Activated CD4-positive, alpha-beta T cell treated with anti-CD3 and anti-CD28 coated beads, Interleukin-2, amount 50 U/mL, for 16 hours (primary cell): ENCODE measurements at regions not wholly inside any gene's neighbourhood (a gene's known extent, or its start where the extent isn't known, plus 50 kb on each side); places are given as distances from the start of the nearest gene placed in this dataset.

Experiments
- DNase-seq: peaks from one replicate; pipeline ENCODE4 v3.0.0-alpha.2; 2020

DNA sequence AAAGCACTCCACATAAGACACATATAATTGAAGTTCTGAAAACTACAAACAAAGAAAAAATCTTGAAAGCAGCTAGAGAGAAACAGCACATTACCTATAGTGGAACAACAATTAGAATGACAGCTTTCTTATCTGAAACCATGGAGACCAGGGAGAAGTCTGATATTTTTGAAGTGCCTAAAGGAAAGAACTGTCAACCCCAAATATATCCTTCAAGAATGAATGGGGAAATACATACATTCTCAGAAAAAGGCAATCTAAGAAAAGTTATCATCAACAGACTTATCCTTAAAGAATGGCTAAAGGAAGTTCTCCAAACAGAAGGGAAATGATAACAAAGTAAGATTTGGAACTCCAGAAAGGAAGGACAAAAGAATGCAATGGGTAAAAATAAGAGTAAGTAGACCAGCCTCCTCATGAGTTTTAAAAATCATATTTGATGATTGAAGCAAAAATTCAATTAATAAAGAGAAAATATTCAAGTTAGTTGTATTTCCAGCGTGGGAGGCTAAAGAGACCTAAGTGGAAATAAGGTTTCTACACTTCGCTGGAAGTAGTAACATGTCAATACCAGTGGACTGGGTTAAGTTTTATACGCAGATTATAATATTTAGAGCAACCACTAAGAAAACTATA, 170.8 kb upstream of the SAMSN1 start:
- DNase-seq: no peak

DNA sequence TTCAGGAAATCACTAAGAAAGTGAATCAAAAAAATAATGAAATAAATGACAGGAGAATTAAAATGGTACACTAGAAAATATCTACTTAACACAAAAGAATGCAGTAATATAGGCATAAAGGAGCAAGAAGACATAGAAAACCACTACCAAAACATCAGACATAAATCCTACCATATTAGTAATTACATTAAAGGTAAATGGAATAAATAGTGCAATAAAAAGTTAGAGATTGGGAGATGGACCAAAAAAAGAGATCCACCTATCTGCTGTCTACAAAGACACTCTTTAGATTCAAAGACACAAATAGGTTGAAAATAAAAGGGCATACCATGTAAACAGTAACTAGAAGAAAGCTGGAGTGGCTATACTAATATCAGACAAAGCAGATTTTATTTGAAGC, 167.0 kb upstream of the SAMSN1 start:
- no peak for DNase-seq

DNA sequence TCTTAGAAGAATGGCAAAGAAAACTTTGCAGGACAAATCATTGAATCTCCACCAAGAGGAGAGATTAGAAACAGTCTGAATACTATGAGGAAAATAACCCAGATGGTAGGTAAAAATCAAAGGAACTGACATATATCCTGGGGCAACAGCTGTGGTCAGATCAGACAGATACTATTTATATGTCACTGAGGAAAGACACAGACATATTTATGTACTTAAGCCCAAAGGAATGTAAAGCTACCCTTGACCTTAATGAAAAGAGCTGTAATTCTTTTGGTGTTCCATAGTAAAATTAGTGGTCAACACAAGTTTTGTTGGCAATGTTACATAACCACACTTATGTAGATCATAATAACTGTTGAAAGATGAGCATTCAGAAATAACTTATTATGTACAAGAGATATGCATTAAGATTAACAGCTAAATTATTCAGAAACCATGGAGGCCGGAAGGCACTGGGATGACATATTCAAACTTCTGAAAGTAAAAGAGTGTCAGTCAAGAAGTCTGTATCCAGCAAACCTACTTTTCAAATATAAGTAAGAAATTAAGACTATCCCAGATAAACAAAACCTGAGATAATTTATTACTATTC, 166.1 kb upstream of the SAMSN1 start:
- DNase-seq: no peak

DNA sequence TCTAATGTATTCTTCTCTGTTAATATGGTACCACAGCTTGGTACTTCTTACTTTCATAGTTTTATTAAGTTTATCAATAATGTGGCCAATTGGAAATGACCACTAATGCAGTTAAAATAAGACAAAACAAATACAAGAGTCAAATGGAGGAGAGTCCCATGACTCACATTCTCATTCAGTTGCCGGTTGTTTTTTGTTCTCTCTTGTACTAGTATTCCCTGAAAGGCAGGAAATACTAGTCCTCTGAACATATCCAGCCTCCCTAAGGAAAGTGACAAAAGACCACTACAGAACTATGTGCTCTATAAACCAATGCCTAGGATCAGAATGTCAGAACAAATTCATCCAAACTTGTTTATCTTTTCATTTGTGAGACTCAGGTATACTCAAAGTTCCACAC, 165.2 kb upstream of the SAMSN1 start:
- no peak for DNase-seq

DNA sequence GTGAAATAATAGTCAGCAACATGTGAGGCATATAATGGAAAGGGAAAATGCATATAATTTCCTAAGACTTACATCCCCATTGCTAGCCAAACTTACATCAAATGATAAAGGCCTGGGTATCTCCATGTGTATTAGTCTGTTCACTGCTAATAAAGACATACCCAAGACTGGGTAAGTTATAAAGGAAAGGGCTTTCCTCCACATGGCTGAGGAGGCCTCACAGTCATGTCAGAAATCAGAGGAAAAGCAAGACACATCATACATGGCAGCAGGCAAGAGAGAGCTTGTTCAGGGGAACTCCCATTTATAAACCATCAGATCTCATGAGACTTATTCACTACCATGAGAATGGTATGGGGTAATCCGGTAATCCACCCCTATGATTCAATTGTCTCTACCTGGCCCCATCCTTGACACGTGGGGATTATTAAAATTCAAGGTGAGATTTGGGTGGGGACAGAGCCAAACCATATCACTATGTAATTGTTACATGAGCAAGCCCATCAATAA, 161.5 kb upstream of the SAMSN1 start:
- DNase-seq: no peak

DNA sequence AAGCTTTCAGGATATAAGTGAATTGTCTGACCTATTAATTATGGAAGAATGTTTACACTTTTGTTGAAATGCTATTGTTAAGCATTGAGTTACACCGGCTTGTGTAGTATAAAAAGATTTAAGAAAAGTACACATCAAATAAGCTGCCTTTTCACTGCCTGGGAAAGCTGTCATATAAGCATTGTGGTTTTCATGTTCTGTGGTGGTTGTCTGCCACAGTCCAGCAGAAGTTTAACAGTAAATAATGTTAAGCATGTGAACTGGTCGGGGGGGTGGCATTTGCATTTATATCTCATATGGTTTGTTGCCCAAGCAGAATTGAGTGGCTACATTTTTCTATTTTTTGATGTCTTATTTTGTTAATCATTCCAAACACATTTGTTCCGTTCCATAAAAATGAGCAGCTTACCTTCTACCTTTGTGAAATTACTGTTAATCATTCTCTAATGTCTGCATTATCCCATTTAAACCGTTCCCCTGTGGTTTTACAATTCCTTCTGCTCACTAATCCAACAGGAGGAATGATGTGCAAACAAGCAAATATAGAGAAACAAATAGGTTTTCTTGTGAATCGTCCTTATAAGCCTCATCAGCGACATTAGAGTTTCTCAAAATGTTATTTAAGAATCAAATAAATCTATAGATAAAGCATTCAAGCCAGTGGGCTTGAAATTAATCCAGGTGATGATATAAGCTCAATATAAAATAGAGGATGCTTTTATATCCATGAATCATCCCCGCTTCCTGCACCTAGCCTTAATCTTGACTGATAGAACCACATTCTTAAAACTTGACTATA, 160.8 kb upstream of the SAMSN1 start:
- no peak for DNase-seq

DNA sequence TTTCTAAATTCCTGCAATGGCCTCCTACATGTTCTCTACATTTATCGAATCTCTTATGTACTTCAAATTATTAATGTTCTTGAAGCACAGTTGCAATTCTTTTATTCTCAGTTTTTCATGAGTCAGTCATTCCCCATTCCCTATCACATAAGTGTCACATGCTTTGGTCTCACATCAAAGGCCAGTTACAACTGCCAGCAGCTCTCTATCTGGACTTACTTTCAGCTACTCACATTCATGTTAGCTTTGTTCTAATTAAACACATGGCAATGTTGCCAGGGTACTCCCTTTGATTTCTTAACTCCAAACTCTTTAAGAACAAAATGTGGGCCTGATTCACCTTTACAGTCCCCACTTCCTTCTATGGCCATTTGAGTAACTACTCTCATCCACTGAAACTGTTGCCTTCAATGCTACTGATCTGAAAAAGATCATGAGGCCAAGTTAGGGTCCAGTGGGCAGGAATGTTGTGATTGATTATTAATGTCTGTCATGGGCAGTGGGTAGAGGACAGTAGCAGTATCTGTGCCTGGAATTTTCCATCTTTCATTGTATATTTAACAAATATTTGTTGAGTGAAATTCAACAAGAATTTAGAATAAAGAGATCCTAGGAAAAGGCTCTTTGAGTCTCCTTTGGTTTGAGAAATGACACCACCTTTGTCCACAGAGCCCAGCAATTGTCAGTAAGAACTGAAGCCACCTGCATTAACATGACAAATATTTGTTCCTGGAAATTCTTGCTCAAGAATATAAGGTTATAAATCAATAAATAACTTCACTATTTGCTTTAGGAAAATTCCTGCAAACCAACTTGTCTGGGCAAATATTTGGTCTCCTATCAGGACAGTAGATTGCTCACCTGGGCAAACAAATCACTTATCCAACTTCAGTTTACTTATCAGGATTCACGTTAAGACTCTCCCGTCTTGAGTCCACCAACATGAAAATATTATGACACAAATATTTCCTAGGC, 153.6 kb upstream of the SAMSN1 start:
- no peak for DNase-seq

DNA sequence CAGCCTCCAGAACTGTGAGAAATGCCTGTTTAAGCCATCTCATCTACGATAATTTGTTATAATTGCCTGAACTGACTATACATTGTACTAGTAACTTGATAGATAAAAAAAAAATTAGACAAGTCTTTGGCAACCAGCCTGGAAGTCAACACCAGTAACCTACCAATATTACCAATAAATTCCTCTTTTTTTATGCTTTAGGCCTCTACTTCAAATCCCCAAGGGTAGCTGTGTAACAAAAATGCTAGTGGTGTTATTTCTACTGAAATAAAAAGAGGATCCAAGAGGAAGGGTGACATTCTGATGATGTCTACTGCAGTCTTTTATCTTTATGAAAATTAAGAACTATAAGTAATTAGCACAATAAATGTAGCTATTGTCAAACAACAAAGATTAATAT, 151.7 kb upstream of the SAMSN1 start:
- DNase-seq: no peak

DNA sequence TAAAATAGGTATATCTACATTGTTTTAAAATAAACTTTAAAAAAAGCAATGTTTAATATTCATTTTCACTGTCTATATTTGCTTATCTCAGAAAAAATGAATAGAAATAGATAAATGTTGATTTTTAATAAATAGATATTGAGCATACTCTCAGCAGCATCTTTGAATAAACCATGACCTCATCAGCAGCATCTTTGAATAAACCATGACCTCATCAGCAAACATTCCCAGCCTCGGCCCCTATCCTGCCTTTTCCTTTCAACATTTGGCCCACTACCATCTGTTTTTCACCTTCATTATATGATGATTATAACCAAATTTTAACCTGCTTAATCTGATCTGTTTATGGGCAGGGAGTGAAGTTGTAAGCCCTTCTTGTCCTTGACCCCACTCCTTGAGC, 148.7 kb upstream of the SAMSN1 start:
- DNase-seq: no peak

DNA sequence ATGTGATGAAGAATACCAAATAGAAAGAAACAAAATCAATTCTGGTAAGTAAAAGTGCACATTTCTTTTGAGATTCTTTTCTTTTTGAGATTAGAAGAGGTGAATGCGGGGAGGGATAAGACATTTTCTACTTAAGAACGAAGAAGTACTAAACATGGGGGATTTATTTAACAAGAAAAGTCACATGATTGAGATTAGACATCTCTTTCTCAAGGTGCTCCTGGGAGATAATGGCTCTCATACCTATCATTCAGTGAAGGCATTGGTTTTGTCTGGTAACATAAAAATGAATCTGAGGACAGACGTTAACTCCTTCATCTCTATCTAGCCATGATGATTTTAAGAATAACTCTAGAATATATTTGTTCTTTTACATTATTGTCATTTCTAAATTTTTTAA, 147.9 kb upstream of the SAMSN1 start:
- DNase-seq: no peak

DNA sequence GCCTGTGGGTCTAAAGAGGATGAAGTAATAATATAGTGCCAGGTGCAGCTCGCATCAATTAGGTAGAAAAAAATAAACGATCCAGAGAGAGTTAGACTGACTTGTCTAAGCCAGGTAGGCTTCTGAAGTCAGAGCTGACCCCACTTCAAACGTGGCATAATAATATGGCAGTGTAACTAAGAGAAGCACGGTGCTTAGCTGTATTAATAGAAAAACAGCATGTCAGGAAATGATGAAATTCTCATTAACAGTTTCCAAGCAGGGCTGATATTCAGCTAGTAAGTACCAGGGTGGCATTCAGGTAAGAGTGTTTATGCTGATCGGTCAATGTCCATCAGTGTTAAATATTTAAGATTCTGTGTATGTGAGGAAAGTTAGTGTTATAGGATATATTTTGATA, 145.8 kb upstream of the SAMSN1 start:
- no peak for DNase-seq

DNA sequence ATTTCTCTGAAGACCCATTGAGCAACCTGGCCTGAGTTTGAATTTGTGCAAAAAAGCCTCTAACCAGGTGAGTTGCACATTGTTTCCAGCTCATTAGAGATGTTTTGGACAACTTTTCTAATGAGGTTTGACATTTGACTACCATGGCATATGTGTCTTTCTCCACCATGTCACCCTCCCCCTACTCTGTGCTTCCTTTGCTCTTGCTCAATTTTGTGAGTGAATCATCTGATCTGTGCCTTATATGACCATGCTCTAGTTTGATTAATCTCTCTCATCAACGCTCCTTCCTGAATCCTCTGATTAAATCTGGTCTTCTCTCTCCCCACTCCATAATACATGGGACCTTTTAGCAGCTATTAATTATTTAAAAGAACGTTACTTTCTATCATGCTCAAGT, 144.8 kb upstream of the SAMSN1 start:
- DNase-seq: no peak

DNA sequence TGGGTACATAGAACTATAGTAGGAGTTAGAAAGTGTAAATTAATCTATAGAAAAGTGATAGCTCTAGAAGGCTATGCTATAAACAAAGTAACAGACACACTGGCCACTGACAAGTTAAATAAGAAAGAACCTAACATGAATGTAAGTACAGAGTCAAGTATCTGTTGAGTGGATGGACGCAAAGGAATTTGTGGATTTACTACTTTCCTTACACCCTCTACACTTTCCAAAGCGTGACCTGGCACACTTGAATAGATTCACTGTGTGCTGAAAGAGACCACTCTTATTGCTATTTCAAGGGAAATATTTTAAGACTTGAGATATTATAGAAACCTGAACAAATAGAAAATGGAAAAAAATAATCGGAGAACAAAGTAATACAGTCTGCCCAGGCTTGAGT, 142.8 kb upstream of the SAMSN1 start:
- DNase-seq: no peak

DNA sequence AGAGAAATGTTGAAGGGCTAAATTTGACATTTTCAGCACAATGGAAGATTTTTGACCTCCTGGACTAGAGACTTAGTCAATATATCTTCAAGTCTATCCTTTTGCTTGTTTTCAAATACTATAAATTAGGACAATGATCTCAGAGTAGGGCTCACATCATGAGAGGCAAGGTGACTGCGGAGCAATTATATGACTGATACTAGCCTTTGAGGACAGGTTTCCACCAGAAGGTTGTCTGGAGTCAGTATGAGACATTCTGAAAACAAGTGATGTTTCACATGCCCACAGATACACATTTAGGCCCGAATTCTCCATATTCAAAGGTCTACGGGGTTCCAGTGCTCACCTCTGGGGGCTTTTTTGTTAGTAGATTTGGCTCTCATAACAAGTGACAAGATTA, 142.3 kb upstream of the SAMSN1 start:
- no peak for DNase-seq

DNA sequence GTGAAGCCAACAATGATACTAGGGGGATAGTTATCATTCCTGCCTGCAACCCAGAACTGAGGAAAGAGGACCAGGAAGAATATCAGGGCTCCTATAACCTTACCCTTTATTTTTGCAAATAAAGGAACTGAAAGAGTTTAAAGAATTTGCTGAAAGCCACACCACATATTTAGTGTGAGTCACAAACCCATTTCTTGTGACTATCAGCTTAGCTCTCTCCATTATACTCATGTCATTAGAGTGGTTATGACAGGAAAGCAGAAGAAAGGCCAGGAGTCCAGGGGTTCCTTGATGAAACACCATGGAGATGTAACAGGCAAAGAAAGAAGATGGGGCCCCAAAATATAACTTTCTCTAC, 141.1 kb upstream of the SAMSN1 start:
- peak; percentile 18 for DNase-seq

DNA sequence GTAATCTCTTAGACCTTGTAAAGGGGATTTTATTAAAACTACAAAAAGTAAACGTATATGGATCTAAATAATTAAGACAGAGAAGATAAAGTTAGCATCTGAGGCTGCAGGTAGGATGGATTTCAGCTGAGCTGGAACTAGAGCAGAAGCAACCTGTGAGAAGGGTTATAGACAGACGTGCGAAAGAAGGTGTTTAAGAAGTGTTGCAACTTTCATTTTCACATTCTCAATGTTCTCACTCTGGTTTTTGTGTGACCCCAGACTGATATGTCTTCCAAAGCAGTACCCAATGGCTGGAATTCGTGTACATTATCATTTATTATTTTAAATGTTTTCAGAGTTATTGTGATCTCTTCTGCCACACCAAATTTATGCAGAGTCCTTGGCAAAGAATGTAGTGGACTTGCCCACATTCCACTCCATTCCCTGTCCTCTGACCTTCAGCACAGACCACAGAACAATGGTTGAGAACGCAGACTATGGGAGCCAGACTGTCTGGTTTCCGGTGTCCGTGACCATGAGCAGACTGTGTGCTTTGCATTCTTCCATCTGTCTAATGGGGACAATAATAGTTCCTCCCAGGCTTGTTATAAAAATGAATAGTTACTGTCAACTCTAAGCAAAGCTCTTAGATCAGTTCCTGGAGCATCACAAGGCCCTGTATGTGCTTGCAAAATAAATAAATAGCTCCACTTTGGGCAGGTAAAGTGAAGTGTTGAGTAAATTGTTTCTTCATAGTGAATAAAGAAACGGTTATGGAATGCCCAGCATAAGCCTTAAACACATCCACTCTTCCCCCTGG, 140.6 kb upstream of the SAMSN1 start:
- DNase-seq: no peak

DNA sequence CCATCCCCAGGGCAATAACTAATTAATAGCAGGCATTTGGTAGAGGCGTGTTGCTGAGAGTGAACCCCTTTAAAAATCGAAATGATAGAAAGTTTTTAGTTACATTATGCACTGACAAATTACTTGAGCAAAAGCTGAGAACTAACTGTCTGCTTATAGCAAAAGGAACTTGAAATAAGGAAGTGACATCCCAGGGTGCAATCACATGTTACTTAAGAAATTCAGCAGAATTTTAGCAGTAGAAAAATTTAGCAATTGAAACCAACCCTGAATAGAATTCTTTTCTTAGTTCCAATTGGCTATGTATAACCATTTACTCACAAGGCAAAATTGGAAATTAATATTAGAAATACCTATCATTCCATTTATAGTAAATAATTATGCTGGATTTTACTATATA, 139.5 kb upstream of the SAMSN1 start:
- no peak for DNase-seq

DNA sequence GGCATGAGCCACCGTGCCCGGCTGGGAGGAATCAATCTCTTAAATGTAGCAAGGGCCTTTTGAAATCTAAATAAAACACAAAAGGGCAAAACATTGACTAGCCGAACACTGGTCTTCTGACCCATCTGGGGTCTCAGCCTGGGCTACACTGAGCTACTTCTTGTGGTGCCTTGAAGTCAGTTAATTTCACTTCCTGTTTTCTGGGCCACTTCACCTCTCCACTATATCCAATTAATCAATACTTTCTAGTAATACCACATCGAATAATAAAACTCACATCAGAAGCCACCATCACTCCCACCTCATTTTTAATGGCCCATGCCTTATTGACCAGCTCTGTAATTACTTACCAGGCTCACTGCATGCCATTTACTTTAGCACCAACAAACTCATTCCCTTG, 138.0 kb upstream of the SAMSN1 start:
- no peak for DNase-seq

DNA sequence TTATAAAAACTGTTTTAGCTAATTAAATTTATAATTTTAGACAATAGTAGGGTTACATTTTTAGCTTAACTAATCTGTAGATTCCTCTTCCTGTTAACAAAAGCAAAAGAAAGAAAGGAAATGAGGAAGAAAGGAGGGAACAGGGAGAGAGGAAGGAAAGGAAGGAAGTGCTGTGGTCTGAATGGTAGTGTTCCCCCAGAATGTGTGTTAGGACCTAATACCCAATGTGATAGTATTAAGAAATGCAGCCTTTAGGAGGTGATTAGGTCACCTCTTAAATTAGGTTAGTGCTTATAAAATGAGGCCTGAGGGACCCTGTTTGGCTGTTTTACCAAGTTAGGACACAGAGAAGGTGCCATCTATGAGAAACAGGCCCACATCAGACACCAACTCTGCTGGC, 136.9 kb upstream of the SAMSN1 start:
- no peak for DNase-seq

DNA sequence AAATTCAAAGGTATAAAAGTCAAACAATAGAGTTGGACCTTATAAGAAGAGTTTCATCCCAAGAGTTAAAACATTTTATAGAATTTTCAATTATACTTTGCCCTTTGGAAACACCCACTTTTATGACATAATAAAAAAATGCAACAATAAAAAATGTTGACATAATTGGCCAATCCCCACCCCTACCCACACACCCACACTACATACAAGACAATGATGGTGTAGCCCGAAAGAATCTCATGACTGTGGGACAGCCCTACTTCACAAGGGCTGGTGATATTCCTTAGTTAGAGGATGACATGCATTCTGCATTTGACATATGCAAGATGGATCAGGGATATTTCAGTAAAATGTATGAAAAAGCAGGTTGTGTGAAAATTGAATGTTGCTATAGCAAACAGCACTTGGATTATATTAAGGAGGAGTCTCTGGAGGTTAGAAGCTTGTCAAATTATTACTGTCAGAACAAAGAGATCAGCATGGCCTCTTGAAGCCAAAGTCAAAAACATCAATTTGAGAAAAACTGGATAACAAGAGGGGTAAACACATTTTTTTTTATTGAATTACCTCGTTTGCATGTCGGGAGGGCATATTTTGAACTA, 133.0 kb upstream of the SAMSN1 start:
- DNase-seq: no peak

DNA sequence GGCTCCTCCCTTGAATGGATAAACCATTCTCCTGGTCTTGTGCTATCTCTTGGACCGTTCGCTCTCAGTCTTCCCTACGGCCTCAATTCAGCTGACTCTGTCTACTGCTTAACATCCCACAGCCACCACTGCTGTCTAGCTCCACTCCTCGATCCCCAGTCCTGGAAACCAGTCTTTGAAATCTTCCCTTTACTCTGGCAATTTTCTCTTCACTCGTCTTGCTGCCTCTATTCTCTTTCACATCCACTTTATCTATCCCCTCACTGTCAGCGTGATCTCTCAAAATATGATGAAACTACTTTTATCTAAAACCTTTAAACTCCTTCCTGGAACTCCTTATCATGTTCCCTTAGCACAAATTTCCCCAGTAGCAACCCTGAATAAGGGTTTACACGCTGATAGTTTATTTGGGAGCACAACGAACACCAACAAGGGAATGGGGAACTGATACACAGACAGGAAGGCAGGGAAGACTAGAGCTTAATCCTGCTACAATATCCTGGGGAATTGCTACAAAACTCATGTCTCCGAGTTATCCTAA, 131.6 kb upstream of the SAMSN1 start:
- DNase-seq: no peak

DNA sequence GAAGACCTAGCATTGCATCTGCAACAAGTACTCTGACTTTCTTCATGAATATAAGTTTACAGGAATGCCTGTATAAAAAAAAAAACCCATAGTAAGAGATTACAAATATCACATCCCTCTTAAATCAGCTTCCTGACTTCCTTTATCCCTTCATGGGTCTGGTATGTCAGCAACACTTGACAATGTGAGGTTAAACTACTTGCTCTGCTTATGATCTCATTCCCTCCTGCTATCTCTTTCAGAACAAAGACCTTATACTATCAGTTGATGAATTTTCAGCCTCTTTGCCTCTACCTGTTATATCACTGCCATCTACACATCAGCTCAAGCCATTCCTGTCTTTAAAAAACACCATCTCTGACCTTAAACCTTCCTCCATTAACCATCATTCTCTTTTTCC, 130.9 kb upstream of the SAMSN1 start:
- no peak for DNase-seq
